GM12872 (cell line): ENCODE measurements at regions not wholly inside any gene's neighbourhood (a gene's known extent, or its start where the extent isn't known, plus 50 kb on each side); places are given as distances from the start of the nearest gene placed in this dataset.

Experiments
- CTCF ChIP-seq: IDR thresholded peaks from 3 replicates; pipeline ENCODE4 v1.5.1; 2011; ENCODE audit warnings: low read depth, mild to moderate bottlenecking, low read length, moderate library complexity; ENCODE audit not compliant: insufficient read depth

- no peak for TF ChIP-seq CTCF
Measured at GRCh38 chr11:109772892-109773291, 320.3 kb upstream of the ZC3H12C start.

GRCh38 chr11:109775686-109776085 is 317.5 kb upstream of the ZC3H12C start:
- no peak for TF ChIP-seq CTCF

- no peak for TF ChIP-seq CTCF
Measured at GRCh38 chr11:109783014-109783413, 310.2 kb upstream of the ZC3H12C start.

- no peak for TF ChIP-seq CTCF
Measured at GRCh38 chr11:109783840-109784239, 309.4 kb upstream of the ZC3H12C start.

- TF ChIP-seq CTCF = no peak
Measured at GRCh38 chr11:109784536-109784935, 308.7 kb upstream of the ZC3H12C start.

- TF ChIP-seq CTCF = no peak
Measured at GRCh38 chr11:109785198-109785597, 308.0 kb upstream of the ZC3H12C start.

- TF ChIP-seq CTCF = no peak
Measured at GRCh38 chr11:109785714-109786113, 307.5 kb upstream of the ZC3H12C start.
